ENCODE measurements at regions not wholly inside any gene's neighbourhood (a gene's known extent, or its start where the extent isn't known, plus 50 kb on each side); places are given as distances from the start of the nearest gene placed in this dataset.

DNA sequence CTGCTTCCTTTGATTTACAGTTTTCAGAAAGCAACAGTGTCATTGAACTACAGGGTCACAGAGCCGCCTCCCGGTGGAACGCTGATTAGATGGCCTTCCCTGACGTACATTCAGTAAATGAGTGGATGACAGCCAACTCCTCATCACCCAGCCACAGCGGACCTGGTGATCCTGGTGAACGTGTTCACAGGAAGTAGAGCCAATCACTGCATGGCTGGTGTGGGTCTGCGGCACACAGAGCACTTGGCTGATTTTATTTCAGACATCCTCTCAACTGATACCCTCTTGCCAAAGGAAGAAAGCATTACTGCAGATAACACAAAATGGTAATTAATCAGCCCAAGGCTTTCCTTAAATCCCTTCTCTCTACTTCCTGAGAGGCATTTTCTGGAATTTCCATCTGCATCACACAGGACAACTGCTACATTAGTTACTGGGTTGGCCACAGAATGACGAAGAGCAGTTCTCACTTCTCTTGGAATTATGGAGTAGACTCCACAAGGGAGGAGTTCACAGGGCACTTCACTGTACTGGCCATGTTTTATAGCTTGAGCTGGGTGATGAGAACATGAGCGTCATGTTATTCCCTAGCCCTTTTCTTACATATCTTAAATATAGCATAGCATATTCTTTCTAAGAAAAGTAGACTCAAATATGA, 84.0 kb upstream of the SLC7A1 start:
- Histone ChIP-seq H3K27me3 (ENCODE audit: insufficient read depth, low read depth, severe bottlenecking) (no peaks in the 10 kb centered on the region), H3K9me3 (ENCODE audit: severe bottlenecking) (no peaks in the 10 kb centered on the region), H3K27ac (no peak overlapping the region), H3K36me3 (no peaks in the 10 kb centered on the region), H3K4me3 (ENCODE audit: low read depth, low read length) (no peak overlapping the region)
- TF ChIP-seq, protein P1, sequence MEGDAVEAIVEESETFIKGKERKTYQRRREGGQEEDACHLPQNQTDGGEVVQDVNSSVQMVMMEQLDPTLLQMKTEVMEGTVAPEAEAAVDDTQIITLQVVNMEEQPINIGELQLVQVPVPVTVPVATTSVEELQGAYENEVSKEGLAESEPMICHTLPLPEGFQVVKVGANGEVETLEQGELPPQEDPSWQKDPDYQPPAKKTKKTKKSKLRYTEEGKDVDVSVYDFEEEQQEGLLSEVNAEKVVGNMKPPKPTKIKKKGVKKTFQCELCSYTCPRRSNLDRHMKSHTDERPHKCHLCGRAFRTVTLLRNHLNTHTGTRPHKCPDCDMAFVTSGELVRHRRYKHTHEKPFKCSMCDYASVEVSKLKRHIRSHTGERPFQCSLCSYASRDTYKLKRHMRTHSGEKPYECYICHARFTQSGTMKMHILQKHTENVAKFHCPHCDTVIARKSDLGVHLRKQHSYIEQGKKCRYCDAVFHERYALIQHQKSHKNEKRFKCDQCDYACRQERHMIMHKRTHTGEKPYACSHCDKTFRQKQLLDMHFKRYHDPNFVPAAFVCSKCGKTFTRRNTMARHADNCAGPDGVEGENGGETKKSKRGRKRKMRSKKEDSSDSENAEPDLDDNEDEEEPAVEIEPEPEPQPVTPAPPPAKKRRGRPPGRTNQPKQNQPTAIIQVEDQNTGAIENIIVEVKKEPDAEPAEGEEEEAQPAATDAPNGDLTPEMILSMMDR (IDR thresholded peaks at IDR 0.05; ENCODE audit: low read depth, low read length): no peak
- DNase-seq: no peak

GRCh38 chr13:29677627-29678026, 82.1 kb upstream of the SLC7A1 start:
- no peak overlapping the region for H3K27ac ChIP-seq
- no peaks in the 10 kb centered on the region for H3K36me3 ChIP-seq
- TF ChIP-seq, protein P1 (IDR thresholded peaks at IDR 0.05; ENCODE audit: low read depth, low read length): no peak
- H3K4me3 ChIP-seq (ENCODE audit: low read depth, low read length): no peak overlapping the region
- H3K27me3 ChIP-seq (ENCODE audit: insufficient read depth, low read depth, severe bottlenecking): no peaks in the 10 kb centered on the region
- H3K9me3 ChIP-seq (ENCODE audit: severe bottlenecking): no peaks in the 10 kb centered on the region
- no peak for DNase-seq

DNA sequence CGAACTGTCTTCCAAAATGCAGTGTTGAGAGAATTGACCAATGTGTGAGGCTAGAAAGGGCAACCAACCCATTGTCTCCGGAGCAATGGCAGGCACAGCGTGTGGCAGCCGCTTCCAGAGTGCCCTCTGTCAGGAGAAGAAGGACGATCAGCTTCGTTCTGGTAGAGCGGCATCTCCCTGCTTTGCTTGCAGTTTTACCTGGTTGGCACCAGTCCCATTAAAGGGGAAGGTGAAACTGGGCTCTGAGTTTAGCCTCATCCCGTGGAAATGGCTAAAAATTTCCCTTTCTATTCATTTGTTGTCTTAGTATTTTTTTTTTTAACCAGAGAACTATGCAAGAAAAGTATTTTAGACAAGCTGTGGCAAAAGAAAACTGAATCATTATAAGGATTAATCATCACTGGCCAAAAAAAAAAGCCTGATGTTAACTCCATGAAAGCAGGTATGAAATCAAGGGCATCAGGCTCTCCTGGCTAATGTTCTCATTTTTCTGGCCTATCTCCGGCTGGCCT, 81.5 kb upstream of the SLC7A1 start:
- Histone ChIP-seq H3K36me3 (no peaks in the 10 kb centered on the region), H3K9me3 (ENCODE audit: severe bottlenecking) (no peaks in the 10 kb centered on the region), H3K27ac (no peak overlapping the region), H3K27me3 (ENCODE audit: insufficient read depth, low read depth, severe bottlenecking) (no peaks in the 10 kb centered on the region), H3K4me3 (ENCODE audit: low read depth, low read length) (no peak overlapping the region)
- no peak for DNase-seq
- TF ChIP-seq, protein P1 (IDR thresholded peaks at IDR 0.05; ENCODE audit: low read depth, low read length): no peak

DNA sequence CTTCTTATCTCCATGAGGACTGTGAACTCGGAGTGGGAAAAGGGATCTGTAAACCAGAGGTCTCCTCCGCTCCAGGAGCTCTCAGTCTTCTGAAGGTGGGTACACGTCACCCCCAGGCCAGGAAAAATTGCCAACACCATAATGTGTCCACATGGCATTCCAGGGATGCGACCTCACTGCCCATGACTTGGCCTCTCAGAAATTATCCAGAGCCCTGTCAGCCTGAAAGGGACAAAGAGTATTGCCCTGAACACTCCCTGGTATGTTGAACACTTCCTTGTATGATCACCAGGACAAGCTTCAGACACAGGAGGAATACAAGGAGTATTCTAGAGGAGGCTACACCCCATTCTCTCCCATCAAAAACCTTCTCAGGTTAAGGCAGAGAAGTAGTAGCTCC, 81.0 kb upstream of the SLC7A1 start:
- TF ChIP-seq, protein P1 (IDR thresholded peaks at IDR 0.05; ENCODE audit: low read depth, low read length): no peak
- no peaks in the 10 kb centered on the region for H3K9me3 ChIP-seq (ENCODE audit: severe bottlenecking)
- H3K27ac ChIP-seq: no peak overlapping the region
- DNase-seq: no peak
- H3K36me3 ChIP-seq: no peaks in the 10 kb centered on the region
- H3K4me3 ChIP-seq (ENCODE audit: low read depth, low read length): no peak overlapping the region
- no peaks in the 10 kb centered on the region for H3K27me3 ChIP-seq (ENCODE audit: insufficient read depth, low read depth, severe bottlenecking)

DNA sequence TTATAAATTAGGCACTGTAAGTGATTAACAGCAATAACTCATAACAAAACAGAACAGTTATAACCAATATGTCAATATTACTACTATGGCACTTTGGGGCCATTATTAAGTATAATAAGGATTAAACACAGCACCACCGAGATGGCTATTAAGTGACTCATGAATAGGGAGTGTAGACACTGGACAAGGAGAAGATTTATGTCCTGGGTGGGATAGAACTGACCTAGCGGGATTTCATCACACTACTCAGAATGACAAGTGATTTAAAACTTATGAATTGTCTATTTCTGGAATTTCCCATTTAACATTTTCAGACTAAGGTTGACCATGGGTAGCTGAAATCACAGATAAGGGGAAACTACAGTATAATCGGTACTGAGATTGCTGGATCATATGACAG, 79.0 kb upstream of the SLC7A1 start:
- no peaks in the 10 kb centered on the region for H3K27me3 ChIP-seq (ENCODE audit: insufficient read depth, low read depth, severe bottlenecking)
- no peaks in the 10 kb centered on the region for H3K9me3 ChIP-seq (ENCODE audit: severe bottlenecking)
- no peaks in the 10 kb centered on the region for H3K36me3 ChIP-seq
- DNase-seq: no peak
- TF ChIP-seq, protein P1 (IDR thresholded peaks at IDR 0.05; ENCODE audit: low read depth, low read length): no peak
- no peak overlapping the region for H3K27ac ChIP-seq
- H3K4me3 ChIP-seq (ENCODE audit: low read depth, low read length): no peak overlapping the region

DNA sequence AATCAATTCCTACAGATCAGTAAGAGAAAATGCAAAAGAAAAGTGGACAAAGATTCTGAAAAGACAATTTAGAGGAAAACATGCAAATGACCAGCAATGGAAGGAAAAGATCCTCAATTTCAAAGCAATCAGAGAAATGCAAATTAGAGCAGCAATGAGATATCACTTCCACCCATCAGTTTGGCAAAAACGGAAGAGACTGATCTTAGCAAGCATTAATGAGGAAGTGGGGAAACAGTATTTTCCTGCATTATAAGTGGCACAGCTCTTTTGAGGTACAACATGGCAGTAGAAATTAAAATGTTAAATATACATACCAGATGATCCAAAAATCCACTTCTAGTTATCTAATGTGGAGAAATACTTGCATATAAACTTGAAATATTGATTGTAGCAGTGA, 69.1 kb upstream of the SLC7A1 start:
- H3K27me3 ChIP-seq (ENCODE audit: insufficient read depth, low read depth, severe bottlenecking): no peaks in the 10 kb centered on the region
- H3K36me3 ChIP-seq: no peaks in the 10 kb centered on the region
- H3K9me3 ChIP-seq (ENCODE audit: severe bottlenecking): no peaks in the 10 kb centered on the region
- TF ChIP-seq, protein P1 (IDR thresholded peaks at IDR 0.05; ENCODE audit: low read depth, low read length): no peak
- H3K4me3 ChIP-seq (ENCODE audit: low read depth, low read length): no peak overlapping the region
- DNase-seq: no peak
- no peak overlapping the region for H3K27ac ChIP-seq

Data from WERI-Rb-1 (cell line).